ENCODE measurements at regions not wholly inside any gene's neighbourhood (a gene's known extent, or its start where the extent isn't known, plus 50 kb on each side); places are given as distances from the start of the nearest gene placed in this dataset.
A peak's percentile ranks its signal among the peaks of the same experiment; 100 is the strongest.
"Not testable (repeated sequence)": the region's sequence is repeated elsewhere in the genome, so short reads cannot be mapped to it uniquely, and the experiment has no call there.

DNA sequence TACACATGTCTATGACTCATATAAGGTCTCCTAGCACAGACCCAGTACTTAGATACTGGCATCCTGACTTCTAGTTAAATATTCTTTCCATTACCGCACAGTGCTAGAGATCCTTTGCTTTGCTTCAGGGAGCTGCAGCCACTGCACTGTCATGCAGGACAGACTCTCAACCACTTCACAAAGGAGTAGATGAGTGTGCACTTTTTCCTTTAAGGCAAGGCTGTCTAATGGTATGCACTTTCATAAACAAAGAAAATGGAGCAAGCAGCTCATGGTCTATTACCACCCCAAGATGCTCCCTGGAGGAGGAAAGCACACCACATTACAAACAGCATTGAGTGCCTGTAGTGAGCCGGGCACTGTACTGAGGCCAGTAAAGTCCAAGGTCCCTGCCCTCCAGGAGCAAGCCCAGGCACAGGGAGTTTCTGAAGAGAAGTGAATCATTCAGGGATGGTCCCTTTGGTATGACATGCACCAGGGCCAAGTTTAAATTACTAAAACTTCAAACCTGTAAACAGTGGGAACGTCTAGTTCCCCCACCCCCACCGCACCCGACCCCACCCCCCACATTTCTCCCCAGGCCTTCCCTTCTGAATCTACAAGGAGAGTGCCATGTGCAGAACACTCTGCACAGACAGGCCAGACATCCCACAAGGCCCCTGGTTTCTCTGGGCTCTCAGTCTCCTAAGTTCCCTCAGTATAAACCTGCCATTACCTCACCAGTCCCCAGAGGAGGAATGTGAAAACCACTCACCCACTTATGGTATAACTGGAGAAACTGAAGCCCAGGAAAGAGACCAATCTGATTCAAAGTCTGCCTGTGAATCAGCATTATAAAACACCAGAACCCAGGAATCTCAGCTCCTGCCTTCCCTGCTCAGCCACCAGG, 107.8 kb upstream of the BCL6 start:
- DNase-seq = no peak

DNA sequence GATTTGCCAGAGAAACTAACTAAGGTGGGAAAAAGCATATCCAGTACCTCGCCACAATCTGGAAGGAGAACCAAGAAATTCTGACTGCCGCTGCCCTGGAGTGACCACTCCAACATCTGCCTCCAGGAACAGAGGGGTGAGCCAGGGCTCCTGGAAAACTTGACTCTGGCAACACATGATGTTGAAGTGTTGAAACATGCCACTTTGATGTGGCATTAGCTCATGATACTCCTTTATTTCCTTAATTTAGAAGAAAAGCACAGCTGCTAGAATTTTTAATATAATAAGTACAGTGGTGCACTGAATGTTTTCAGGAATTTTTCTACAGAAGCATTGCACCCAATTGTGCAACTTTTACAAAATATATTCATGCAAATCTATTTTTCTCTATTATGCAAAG, 109.9 kb upstream of the BCL6 start:
- no peak for DNase-seq

DNA sequence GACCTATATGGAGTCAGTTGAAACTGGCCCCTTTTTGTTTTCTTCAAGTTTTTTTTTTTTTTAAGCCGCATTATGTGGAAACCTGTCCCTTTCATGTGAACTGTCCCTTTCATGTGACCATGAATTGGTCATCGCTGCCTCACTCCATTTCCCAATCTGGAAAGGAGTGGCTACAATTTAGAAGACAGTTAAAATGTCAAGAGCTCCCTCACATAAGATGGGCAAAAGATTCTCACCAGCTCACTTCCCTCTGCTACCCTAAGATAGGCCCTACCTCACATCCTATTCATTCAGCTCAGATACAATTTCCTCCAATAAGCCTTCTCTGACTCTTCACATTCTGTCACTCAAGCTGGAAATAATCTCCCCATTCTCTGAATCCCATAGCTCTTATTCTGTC, 111.3 kb upstream of the BCL6 start:
- no peak for DNase-seq

DNA sequence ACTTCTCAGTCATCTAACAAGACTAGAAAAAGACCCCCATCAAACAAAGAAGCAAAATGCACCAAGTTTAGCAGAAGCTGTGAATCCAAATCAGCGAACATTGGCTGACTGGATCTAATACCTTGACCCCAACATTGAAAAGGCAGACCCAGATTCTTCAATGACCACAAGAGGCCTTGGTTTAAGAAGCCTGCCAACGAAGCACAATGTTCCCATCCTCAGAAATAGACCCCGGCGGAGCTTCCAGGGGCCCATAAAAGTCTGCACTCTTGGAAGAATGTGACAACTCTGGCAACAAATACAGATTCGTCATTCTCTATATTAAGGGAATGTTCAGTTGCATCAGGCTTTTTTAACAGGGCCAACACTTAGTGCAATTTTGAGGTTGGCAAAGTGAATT, 112.8 kb upstream of the BCL6 start:
- no peak for DNase-seq

DNA sequence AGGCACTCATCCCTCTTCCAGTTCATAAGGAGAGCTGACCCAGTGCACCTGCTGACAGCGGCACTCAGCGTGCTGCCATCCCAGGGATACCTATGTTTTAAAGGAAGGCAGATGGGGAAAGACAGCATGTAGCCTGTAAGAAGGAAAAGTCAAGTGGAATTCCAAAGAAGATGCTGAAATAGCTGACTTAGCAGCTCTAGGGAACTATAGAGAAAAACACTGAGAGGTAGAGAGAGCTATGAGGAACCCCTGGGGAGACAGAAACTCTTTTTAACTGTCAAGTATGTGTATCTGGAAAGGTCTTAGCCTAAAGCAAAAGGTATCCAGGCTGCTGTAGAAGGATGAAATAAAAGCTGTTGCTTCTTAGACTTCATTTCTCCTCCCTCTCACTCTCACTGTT, 113.4 kb upstream of the BCL6 start:
- no peak for DNase-seq

DNA sequence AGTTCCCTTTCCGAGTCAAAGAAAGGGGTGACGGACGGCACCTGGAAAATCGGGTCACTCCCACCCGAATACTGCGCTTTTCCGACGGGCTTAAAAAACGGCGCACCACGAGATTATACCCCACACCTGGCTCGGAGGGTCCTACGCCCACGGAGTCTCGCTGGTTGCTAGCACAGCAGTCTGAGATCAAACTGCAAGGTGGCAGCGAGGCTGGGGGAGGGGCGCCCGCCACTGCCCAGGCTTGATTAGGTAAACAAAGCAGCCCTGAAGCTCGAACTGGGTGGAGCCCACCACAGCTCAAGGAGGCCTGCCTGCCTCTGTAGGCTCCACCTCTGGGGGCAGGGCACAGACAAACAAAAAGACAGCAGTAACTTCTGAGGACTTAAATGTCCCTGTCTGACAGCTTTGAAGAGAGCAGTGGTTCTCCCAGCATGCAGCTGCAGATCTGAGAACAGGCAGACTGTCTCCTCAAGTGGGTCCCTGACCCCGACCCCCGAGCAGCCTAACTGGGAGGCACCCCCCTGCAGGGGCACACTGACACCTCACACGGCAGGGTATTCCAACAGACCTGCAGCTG, 117.5 kb upstream of the BCL6 start:
- not testable (repeated sequence) for DNase-seq

DNA sequence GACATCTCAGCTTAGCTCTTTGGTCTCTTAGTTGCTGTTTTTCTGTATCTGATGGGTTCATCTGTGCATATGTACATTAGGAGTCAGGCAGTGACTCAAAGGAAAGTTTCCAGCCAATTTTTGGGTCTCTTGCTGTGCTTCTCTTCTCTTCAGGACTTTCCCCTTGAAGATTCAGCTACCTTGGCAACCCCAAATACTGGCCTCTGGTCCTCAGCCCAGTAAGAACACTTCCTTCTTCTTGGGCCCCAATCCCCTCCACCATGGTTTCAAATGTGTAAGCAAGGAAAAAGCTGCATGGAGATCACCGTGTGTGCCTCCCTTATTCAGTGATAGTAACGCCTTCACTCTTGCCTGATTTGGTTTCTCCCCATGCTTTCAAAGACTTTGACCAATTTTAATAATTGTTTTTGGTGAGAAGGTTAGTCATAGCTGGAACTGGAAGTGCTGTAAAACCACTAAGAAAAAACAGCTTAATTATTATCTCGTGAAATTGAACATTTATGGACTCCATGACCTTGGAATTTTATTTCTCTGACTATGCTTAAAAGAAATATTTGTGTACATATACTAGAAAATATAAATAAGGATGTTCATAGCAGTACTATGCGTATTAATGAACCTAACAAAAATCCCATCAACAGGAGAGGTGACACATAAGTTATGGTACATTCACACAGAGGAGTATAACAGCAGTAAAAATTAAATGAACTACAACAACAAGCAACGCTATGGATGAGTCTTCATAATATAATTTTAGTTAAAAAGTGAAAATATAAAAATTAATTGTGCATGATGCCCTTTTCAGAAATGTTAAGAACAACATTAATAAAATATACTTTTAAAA, 125.3 kb upstream of the BCL6 start:
- DNase-seq = no peak

DNA sequence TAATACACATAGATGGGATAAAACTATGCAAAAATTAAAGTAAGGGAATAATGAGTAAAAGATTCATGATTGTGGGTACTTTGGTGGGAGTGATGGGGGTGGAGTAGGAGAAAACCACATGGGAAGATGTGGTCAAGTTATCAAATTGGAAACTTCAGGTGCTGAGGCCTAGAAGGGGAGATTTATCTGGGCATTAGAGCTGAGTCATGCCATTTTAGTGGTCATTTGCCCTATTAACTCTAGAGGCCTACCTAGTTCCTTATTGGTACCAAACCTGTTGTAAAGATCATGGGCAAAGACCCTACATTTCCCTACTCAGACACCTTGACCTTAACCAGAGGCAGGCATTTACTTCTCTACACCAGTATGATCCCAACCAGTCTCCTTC, 125.9 kb upstream of the BCL6 start:
- no peak for DNase-seq

DNA sequence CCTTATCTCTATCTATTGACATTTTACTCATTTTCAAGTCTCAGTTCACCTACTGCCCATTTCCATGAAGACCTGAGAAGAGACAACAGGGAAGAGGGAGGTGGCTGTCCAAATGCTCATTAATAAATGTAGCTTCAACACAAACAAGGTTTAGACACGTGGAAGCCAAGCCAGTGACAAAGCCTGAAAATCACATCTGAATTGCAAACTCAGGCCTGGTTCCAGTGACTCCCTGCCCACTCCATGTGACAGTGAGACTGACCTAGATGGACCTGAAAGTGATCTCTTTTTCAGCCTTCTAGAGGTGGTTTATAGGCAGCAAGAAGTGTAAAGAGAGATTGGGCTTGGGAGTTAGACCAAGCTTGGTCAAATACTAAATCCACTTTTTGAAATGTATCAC, 126.6 kb upstream of the BCL6 start:
- DNase-seq = no peak

DNA sequence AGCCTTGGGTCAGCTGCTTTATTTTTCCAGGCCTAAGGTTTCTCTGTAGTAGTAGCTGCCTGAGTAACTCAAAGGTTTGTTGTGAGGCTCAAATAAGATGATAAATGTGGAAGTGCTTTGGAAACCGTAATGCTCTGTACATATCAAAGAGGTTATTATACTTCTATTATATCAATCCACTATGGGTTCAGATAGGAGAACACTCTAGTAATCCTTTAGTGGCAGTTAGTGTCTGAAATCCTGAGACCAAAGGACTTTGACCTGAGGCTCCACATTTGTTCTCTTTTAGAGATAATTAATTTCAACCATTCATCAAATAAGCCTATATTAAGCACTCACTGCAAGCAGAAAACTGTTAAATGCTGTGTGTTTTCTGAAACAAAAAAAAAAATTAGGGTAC, 128.6 kb upstream of the BCL6 start:
- no peak for DNase-seq

DNA sequence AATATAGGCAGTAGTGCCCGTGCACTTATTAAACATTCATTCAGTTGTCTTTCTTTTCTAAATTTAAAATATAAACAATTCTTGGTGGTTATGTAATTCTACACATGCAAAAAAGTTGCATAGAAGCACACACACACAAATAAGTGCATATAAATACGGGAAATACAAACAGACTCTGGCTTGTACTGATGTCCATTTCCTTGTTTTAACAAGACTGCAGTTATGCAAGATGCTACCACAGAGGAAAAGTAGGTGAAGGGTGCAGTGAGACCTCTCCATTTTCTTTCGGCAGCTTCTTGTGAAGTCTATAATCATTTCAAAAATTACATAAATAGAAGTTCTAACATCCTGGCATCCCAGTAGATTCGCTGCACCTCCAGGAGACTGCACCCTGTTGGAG, 130.6 kb upstream of the BCL6 start:
- no peak for DNase-seq

DNA sequence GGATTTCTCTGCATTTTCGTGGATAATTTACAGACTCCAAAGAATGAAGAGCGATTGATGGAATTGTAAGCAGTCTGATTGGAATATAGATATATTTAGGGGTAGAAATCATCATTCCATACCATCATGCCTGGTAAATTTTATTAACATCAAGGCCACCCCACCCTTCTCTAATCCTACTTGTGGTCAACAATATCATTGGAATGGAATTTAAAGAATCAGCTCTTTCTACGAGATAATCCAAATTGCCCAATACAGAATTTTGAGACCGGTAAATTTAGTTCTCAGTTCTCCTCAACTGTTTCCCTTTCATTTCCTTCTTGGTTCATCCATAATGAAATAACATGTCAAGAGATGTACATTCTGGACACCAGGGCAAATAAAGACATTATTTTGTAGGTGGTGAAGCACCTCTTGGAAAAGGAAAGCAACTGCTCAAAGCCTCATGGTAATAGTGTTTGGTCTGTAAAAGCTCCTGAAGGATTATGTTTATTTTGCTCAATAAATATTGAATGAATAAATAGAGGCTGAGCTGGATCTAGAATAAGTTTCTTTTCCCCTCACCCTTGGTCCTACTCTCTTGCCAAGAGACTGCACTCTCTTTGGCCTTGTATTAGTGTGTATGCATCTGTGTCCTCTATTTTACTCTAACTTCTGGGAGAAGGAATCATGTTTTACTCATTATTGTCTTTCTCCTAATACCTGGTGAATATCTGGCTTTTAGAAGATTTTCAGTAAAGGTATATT, 133.7 kb upstream of the BCL6 start:
- DNase-seq = no peak

DNA sequence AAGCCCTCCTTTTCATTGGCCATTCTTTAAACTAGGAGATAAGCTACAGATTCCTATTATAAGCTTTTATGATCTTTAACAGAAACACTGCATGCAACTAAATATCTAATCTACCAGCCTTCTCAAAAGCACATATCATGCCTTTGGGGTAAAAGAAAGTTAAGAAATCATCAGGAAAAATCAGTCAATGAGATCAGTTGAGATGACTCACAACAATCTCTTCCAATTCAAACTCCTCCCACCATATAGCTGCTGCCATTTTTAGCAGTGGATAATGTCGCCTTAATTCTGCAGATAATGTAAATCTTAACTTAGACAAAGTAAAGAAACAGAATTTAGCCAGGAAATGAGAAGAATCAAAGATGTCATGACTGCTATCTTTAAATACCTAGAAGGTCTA, 135.2 kb upstream of the BCL6 start:
- no peak for DNase-seq

DNA sequence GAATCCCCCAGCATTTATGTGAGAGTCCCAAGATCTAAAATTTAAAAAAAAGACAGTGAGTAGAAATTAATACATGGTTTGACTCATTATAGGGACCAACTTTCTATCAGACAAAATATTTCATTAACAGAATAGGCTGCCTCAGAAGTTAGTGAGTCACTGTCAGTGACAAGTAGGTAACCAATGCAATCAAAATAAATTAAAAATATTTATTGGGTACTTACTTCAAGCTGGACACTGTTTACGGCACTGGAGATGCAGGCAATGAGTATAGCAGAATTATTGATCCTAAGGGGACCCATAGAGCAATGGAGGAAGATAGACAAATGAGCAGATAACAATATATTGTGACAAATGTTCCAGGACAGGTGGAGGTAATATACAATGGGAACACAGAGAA, 135.6 kb upstream of the BCL6 start:
- DNase-seq = no peak

DNA sequence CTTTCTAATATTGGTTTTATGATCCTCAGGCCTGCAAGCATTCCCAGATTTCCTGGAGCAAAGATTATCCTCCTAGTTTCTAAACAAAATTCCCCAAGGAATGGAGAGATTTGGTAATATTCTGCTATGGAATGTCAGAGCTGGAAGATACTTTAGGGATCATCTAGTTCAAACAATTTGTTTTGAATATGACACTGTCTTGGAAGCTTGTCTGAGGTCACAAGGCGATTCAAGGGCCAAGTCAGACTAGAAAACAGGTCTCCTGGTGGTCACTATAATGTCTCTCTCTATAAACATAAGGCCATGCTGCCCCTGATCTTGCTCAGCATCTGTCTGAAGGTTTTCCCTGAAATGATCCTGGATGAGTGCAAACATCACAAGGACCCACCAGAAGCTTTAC, 143.4 kb upstream of the BCL6 start:
- DNase-seq = no peak

DNA sequence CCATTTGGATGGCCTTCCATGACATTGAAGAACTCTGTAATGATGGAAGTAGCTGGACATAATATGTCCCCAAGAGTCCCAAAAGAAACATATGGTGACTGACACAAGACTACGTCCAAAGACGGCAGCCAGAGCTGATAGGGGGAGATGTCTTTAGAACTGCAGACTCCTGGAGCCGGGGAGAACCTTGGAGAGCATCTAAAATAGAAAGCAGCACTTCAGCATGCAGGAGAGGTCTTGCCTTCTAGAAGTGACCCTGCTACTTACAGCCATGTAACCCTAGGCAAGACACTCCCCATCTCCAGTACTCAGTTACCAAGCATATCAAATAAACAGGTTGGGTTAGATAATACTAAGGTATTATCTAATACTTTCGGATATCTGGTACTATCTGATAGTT, 143.8 kb upstream of the BCL6 start:
- no peak for DNase-seq

DNA sequence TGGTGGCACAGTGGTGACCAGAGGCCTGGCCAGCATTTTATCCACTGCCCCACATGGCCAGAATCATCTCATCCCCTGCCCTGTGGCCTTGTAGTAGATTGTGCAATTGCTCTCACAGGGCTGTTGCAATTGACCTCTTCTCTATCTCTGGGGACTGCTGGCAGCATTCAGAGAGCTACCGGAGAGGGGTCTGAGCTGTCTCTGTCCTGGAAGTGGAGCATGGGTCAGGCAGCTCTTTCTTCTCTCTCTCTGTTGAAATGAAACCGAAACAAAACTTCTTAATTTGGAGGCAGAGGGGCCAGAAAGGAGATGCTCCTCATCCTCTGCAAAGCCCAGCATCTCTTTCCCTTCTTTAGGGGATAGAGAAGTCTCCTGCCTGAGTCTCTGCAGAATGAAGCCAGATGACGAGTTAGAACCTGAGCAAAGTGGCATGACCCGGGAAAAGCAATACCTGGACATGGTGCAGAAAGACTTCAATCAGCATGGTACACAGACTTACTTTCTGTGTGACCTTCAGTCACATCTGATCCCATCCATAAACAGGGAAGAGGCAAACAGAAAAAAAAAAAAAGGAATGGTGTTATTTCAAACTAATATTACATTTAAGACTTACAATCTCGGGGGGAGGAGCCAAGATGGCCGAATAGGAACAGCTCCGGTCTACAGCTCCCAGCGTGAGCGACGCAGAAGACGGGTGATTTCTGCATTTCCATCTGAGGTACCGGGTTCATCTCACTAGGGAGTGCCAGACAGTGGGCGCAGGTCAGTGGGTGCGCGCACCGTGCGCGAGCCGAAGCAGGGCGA, 144.5 kb upstream of the BCL6 start:
- DNase-seq = peak; percentile 15

DNA sequence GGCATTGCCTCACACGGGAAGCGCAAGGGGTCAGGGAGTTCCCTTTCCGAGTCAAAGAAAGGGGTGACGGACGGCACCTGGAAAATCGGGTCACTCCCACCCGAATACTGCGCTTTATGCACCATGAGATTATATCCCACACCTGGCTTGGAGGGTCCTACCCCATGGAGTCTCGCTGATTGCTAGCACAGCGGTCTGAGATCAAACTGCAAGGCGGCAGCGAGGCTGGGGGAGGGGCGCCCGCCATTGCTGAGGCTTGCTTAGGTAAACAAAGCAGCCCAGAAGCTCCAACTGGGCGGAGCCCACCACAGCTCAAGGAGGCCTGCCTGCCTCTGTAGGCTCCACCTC, 145.1 kb upstream of the BCL6 start:
- DNase-seq = not testable (repeated sequence)

DNA sequence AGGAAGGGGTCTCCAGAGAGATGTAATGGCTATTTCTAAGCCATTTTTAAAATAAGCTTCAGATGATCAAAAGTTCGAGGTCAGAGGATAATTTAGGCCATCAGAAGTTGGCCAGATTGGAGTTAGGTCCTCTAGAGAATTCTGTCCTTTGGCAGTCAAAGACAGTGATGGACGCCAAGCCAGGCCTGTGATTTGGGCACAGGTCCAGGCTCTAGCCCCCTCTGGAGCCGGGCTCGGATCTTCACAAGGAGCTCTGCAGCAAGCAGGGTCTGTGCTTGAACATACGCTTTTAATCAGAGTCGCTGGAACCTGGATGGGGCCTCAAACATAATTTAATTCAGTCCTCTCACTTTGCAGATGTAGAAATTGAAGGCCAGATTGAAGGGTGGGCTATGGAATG, 151.4 kb upstream of the BCL6 start:
- DNase-seq = no peak

DNA sequence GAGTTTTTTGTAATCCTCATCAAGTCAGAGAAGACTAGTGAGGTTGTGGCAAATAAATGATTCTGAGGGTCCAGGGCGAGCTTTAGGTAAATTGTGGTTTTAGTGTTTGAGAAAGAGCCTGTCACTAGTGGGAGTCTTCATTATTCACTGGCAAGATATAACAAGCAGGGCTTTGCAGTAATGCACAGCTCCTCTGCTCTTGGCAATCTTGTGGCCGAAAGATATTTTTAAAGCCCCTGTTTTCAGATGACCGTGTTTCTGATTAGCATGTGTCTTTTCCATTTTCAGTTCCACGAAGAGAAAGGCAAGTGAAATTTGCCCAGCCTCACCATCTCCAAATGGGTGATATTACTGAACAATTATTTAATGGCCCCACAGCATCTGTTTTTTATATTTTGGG, 154.0 kb upstream of the BCL6 start:
- DNase-seq = no peak

DNA sequence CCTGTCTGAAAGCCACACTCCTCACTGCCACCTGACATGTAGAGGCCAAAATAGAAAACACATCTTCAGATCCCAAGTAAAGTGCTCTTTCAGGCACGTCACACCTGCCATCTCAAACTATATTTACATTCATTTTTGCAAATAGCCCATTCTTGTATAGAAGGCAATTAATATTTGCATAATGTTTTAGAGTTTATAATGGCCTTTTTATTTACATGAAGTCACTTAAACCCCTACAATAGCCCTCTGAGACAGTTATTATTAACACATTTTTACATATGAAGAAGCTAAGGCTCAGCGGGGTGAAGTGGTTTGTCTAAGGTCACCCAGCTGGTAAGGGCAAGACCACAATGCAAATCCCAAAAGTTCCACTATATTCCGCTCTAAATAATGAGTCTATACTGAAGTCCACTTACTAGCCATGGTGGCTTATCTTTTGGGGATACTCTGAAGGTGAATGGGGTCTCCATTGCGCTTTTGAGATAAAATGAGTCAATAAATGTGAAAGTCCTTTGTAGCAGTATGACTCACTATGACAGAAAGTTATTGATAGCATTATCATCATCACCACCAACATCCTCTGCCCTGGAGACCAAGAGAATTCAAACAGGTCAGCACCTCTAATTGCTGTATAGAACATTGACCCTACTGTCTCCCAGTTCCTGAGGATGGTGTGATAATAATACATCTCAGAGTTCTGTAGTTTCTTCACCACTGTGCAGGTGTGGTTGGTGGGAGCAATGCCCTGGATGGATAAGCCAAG, 155.9 kb upstream of the BCL6 start:
- DNase-seq = no peak

DNA sequence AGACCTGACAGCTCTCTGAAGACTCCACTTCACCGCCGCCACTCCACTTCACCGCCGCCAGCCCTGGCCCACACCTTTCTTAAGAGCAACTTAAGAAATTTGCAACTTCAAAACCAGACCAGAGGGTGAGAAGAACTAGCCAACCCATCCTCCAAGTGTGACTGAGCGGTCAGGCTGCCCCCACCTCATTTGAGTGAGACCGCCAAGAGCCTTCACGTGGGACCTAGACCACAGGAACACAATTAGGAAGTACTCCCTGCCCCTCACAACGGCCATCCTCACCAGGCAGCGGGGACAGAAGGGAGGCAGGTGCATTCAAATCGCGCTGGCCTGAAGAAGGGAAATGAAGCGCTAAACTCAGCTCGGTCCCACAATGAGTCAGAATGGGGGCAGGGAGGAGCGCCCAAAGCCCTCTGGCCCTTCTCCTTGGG, 156.8 kb upstream of the BCL6 start:
- no peak for DNase-seq
